Endodermal cell (in vitro differentiated cells): ENCODE measurements at regions not wholly inside any gene's neighbourhood (a gene's known extent, or its start where the extent isn't known, plus 50 kb on each side); places are given as distances from the start of the nearest gene placed in this dataset.

Experiments used
- DNase-seq: peaks from one replicate; pipeline ENCODE4 v3.0.0-alpha.2; 2017
- H3K27ac ChIP-seq: 2 replicates; pipeline ENCODE4 v1.5.1; 2013; ENCODE audit warnings: mild to moderate bottlenecking, low read depth, low read length, moderate library complexity
- H3K27me3 ChIP-seq: 2 replicates; pipeline ENCODE4 v1.6.1; 2013; ENCODE audit warnings: mild to moderate bottlenecking, low read length, moderate library complexity; ENCODE audit not compliant: insufficient read depth, control insufficient read depth, poor library complexity, severe bottlenecking
- H3K36me3 ChIP-seq: 2 replicates; pipeline ENCODE4 v1.7.0; 2013; ENCODE audit warnings: mild to moderate bottlenecking, low read length, moderate library complexity; ENCODE audit not compliant: control insufficient read depth, insufficient read depth
- H3K4me1 ChIP-seq: one replicate; pipeline ENCODE4 v1.7.0; 2013; ENCODE audit warnings: low read length; ENCODE audit not compliant: control insufficient read depth, insufficient read depth
- H3K4me3 ChIP-seq: 2 replicates; pipeline ENCODE4 v1.5.1; 2013; ENCODE audit warnings: mild to moderate bottlenecking, low read length, moderate library complexity
- H3K9ac ChIP-seq: 2 replicates; pipeline ENCODE4 v1.6.1; 2013; ENCODE audit warnings: mild to moderate bottlenecking, low read length, moderate library complexity; ENCODE audit not compliant: poor library complexity, severe bottlenecking; ENCODE audit errors: extremely low read depth
- H3K9me3 ChIP-seq: 2 replicates; pipeline ENCODE4 v1.6.1; 2013; ENCODE audit warnings: mild to moderate bottlenecking, low read length, moderate library complexity; ENCODE audit not compliant: control insufficient read depth
- H3K27ac Mint-ChIP-seq: 2 replicates; pipeline ENCODE4 v1.8.0; 2020; ENCODE audit warnings: mixed read lengths
- H3K27me3 Mint-ChIP-seq: 2 replicates; pipeline ENCODE4 v1.8.0; 2021; ENCODE audit warnings: mild to moderate bottlenecking, mixed read lengths; ENCODE audit not compliant: insufficient read depth
- H3K36me3 Mint-ChIP-seq: 2 replicates; pipeline ENCODE4 v1.8.0; 2020; ENCODE audit warnings: low read depth, mixed read lengths
- H3K4me1 Mint-ChIP-seq: 2 replicates; pipeline ENCODE4 v1.8.0; 2020; ENCODE audit warnings: mixed read lengths
- H3K4me3 Mint-ChIP-seq: 2 replicates; pipeline ENCODE4 v1.8.0; 2020; ENCODE audit warnings: mild to moderate bottlenecking, moderate library complexity, mixed read lengths
- H3K9me3 Mint-ChIP-seq: 2 replicates; pipeline ENCODE4 v1.8.0; 2020; ENCODE audit warnings: mild to moderate bottlenecking, mixed read lengths
- CTCF ChIP-seq: fragments of 200-600 bp; sonication (generic); conservative IDR thresholded peaks from 2 replicates; pipeline ENCODE4 v1.5.0; 2021; ENCODE audit warnings: antibody characterized with exemption, mild to moderate bottlenecking
- WGBS, 2 experiments: methylation state at CpG; one replicate each; pipeline versions ENCODE4 v1.1.5 to v1.1.7; 2013; ENCODE audit warnings: missing lambda C conversion rate in 2 of 2, mixed read lengths in 1 of 2; ENCODE audit not compliant: insufficient coverage in 1 of 2, insufficient read length in 1 of 2; 5-methylcytosine and 5-hydroxymethylcytosine counted together

- 92 to 100% methylated on average over 1 to 2 of the region's 2 CpGs for WGBS, 2 experiments
- H3K27ac Mint-ChIP-seq: no peak overlapping the region
Observed at GRCh38 chr16:62445909-62446308, 409.7 kb upstream of the CDH8 start.

GRCh38 chr16:62424206-62424605, 388.0 kb upstream of the CDH8 start:
- TF ChIP-seq CTCF: no peak
- Mint-ChIP-seq H3K4me3 (no peak overlapping the region), H3K9me3 (no peaks in the 10 kb centered on the region), H3K4me1 (peaks cover 6% of the 10 kb centered on the region), H3K27me3 (no peaks in the 10 kb centered on the region), H3K27ac (no peak overlapping the region), H3K36me3 (no peaks in the 10 kb centered on the region)
- 92 to 93% methylated on average over 3 to 4 of the region's 4 CpGs for WGBS, 2 experiments
- Histone ChIP-seq H3K36me3 (no peaks in the 10 kb centered on the region), H3K27ac (no peak overlapping the region), H3K4me1 (no peaks in the 10 kb centered on the region), H3K9ac (no peak overlapping the region), H3K9me3 (no peaks in the 10 kb centered on the region), H3K27me3 (no peaks in the 10 kb centered on the region), H3K4me3 (no peak overlapping the region)
- DNase-seq: no peak

More at GRCh38 chr16:62445909-62446308, 409.7 kb upstream of the CDH8 start:
- no peaks in the 10 kb centered on the region for H3K36me3 ChIP-seq
- H3K4me1 ChIP-seq: no peaks in the 10 kb centered on the region
- H3K27ac ChIP-seq: no peak overlapping the region
- peaks cover 7% of the 10 kb centered on the region for H3K9me3 Mint-ChIP-seq
- H3K4me1 Mint-ChIP-seq: no peaks in the 10 kb centered on the region
- H3K27me3 ChIP-seq: no peaks in the 10 kb centered on the region
- no peak for TF ChIP-seq CTCF
- H3K9me3 ChIP-seq: no peaks in the 10 kb centered on the region
- DNase-seq: no peak
- no peaks in the 10 kb centered on the region for H3K36me3 Mint-ChIP-seq
- no peak overlapping the region for H3K4me3 ChIP-seq
- no peaks in the 10 kb centered on the region for H3K27me3 Mint-ChIP-seq
- H3K9ac ChIP-seq: no peak overlapping the region
- H3K4me3 Mint-ChIP-seq: no peak overlapping the region

GRCh38 chr16:62408760-62409159, 372.5 kb upstream of the CDH8 start:
- peak; percentile 91 for DNase-seq
- Histone ChIP-seq H3K36me3 (no peaks in the 10 kb centered on the region), H3K9ac (no peak overlapping the region), H3K4me3 (no peak overlapping the region), H3K27me3 (no peaks in the 10 kb centered on the region), H3K9me3 (no peaks in the 10 kb centered on the region), H3K27ac (no peak overlapping the region), H3K4me1 (no peaks in the 10 kb centered on the region)
- Mint-ChIP-seq H3K27me3 (no peaks in the 10 kb centered on the region), H3K27ac (no peak overlapping the region), H3K36me3 (no peaks in the 10 kb centered on the region), H3K9me3 (no peaks in the 10 kb centered on the region), H3K4me3 (no peak overlapping the region), H3K4me1 (peaks cover 2% of the 10 kb centered on the region)
- TF ChIP-seq CTCF: peak; percentile 83
- 88 to 98% methylated on average over 12 to 20 of the region's 23 CpGs for WGBS, 2 experiments
